MM.1S (cell line): ENCODE measurements at regions not wholly inside any gene's neighbourhood (a gene's known extent, or its start where the extent isn't known, plus 50 kb on each side); places are given as distances from the start of the nearest gene placed in this dataset.

Source experiments
- EZH2 ChIP-seq: fragments of 300-600 bp; sonication (generic); optimal IDR thresholded peaks from 2 replicates; pipeline ENCODE3; 2017; ENCODE audit warnings: low read depth, mild to moderate bottlenecking, antibody characterized with exemption, low read length, mixed read lengths
- EZH2phosphoT487 ChIP-seq: fragments of 300-600 bp; sonication (generic); IDR thresholded peaks from 2 replicates; pipeline ENCODE4 v1.6.1; 2018; ENCODE audit warnings: antibody characterized with exemption, low read length
- TF ChIP-seq, protein P1 (sequence below): fragments of 300-600 bp; sonication (generic); IDR thresholded peaks from 2 replicates; pipeline ENCODE4 v1.5.1; 2016; ENCODE audit warnings: antibody characterized with exemption, low read length, mixed read lengths

DNA sequence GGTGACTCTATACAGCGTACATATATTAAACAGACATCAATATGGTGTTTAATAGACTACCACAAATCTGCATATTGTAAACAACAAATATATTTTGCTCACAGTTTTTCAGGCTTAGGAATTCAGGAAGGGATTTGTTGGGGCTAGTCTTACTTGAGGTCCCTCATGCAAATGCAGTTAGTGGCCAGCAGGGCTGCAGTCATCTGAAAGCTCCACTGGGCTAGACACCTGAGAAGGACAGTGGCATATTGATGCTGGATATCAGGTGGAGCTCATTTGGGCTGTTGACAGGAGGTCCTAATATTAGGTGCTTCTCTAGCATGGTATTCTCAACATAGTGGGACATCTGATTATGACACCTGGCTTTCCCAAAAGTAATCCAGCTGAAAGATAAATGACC lies 493.8 kb upstream of the PABPC4L start:
- TF ChIP-seq, protein P1, sequence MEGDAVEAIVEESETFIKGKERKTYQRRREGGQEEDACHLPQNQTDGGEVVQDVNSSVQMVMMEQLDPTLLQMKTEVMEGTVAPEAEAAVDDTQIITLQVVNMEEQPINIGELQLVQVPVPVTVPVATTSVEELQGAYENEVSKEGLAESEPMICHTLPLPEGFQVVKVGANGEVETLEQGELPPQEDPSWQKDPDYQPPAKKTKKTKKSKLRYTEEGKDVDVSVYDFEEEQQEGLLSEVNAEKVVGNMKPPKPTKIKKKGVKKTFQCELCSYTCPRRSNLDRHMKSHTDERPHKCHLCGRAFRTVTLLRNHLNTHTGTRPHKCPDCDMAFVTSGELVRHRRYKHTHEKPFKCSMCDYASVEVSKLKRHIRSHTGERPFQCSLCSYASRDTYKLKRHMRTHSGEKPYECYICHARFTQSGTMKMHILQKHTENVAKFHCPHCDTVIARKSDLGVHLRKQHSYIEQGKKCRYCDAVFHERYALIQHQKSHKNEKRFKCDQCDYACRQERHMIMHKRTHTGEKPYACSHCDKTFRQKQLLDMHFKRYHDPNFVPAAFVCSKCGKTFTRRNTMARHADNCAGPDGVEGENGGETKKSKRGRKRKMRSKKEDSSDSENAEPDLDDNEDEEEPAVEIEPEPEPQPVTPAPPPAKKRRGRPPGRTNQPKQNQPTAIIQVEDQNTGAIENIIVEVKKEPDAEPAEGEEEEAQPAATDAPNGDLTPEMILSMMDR, result no peak
- TF ChIP-seq EZH2 (no peak), EZH2phosphoT487 (no peak)
